ENCODE measurements at regions not wholly inside any gene's neighbourhood (a gene's known extent, or its start where the extent isn't known, plus 50 kb on each side); places are given as distances from the start of the nearest gene placed in this dataset.

GRCh38 chrX:140447150-140447549 lies 57.7 kb downstream of the SOX3 start:
- DNase-seq (ENCODE audit: low read depth in 2 of 2): no peak
- no peak overlapping the region for H3K4me3 ChIP-seq (replicated peaks in 1 of 2; ENCODE audit: low read depth in 2 of 2, low read length in 2 of 2)
- no peak for TF ChIP-seq CTCF (IDR thresholded peaks at IDR 0.05; ENCODE audit: low read depth, low read length)

- no peak overlapping the region for H3K4me3 ChIP-seq (replicated peaks in 1 of 2; ENCODE audit: low read depth in 2 of 2, low read length in 2 of 2)
- TF ChIP-seq CTCF (IDR thresholded peaks at IDR 0.05; ENCODE audit: low read depth, low read length): no peak
- DNase-seq (ENCODE audit: low read depth in 2 of 2): no peak
These were observed 64.0 kb downstream of the SOX3 start for GRCh38 chrX:140440876-140441275.

- no peak for TF ChIP-seq CTCF (IDR thresholded peaks at IDR 0.05; ENCODE audit: low read depth, low read length)
- H3K4me3 ChIP-seq (replicated peaks in 1 of 2; ENCODE audit: low read depth in 2 of 2, low read length in 2 of 2): no peak overlapping the region
- DNase-seq (ENCODE audit: low read depth in 2 of 2): no peak
These were observed 65.4 kb downstream of the SOX3 start for GRCh38 chrX:140439476-140439875.

- H3K4me3 ChIP-seq (replicated peaks in 1 of 2; ENCODE audit: low read depth in 2 of 2, low read length in 2 of 2): no peak overlapping the region
- no peak for TF ChIP-seq CTCF (IDR thresholded peaks at IDR 0.05; ENCODE audit: low read depth, low read length)
- no peak for DNase-seq (ENCODE audit: low read depth in 2 of 2)
These were observed 70.5 kb downstream of the SOX3 start for GRCh38 chrX:140434347-140434746.

GRCh38 chrX:140433582-140433981 lies 71.3 kb downstream of the SOX3 start:
- no peak for DNase-seq (ENCODE audit: low read depth in 2 of 2)
- TF ChIP-seq CTCF (IDR thresholded peaks at IDR 0.05; ENCODE audit: low read depth, low read length): no peak
- H3K4me3 ChIP-seq (replicated peaks in 1 of 2; ENCODE audit: low read depth in 2 of 2, low read length in 2 of 2): no peak overlapping the region

GRCh38 chrX:140432346-140433175 lies 72.3 kb downstream of the SOX3 start:
- DNase-seq (ENCODE audit: low read depth in 2 of 2): peak in 1 of 2 donors; percentile 1
- no peak overlapping the region for H3K4me3 ChIP-seq (replicated peaks in 1 of 2; ENCODE audit: low read depth in 2 of 2, low read length in 2 of 2)
- no peak for TF ChIP-seq CTCF (IDR thresholded peaks at IDR 0.05; ENCODE audit: low read depth, low read length)

GRCh38 chrX:140431521-140431920 lies 73.3 kb downstream of the SOX3 start:
- TF ChIP-seq CTCF (IDR thresholded peaks at IDR 0.05; ENCODE audit: low read depth, low read length): no peak
- DNase-seq (ENCODE audit: low read depth in 2 of 2): no peak
- no peak overlapping the region for H3K4me3 ChIP-seq (replicated peaks in 1 of 2; ENCODE audit: low read depth in 2 of 2, low read length in 2 of 2)
